ENCODE measurements at regions not wholly inside any gene's neighbourhood (a gene's known extent, or its start where the extent isn't known, plus 50 kb on each side); places are given as distances from the start of the nearest gene placed in this dataset.
A peak's percentile ranks its signal among the peaks of the same experiment; 100 is the strongest.

DNA sequence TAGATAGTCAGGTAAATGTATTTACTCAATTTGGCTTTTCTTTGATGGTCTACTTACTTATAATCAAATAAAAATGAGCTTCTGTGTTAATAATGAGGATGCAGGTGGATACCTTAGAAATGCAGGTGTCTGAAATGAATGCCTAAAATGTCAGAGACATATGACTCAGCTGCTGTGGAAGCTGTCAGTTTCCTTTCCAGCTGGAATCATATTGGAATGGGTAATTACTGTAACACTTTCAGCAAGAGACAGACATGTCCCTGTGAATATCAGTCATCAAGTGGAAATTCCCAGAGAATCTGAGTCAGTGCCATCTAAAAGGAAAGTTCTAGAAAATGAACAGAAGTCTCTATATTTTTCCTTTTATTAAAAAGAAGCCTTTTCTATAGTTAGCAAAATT is 783.0 kb upstream of the AADAT start:
- ATAC-seq (no peak), DNase-seq (no peak)
- Histone ChIP-seq H3K27me3 (no peaks in the 10 kb centered on the region), H3K27ac (no peak overlapping the region), H3K9me3 (no peaks in the 10 kb centered on the region), H3K4me1 (no peaks in the 10 kb centered on the region), H3K36me3 (replicated peaks in 1 of 2; ENCODE audit: insufficient read depth in 1 of 2, low read depth in 2 of 2) (no peaks in the 10 kb centered on the region), H3K4me3 (no peak overlapping the region)
- intact Hi-C loops (cut with DNase I), result no loop called here
- TF ChIP-seq, protein P1, sequence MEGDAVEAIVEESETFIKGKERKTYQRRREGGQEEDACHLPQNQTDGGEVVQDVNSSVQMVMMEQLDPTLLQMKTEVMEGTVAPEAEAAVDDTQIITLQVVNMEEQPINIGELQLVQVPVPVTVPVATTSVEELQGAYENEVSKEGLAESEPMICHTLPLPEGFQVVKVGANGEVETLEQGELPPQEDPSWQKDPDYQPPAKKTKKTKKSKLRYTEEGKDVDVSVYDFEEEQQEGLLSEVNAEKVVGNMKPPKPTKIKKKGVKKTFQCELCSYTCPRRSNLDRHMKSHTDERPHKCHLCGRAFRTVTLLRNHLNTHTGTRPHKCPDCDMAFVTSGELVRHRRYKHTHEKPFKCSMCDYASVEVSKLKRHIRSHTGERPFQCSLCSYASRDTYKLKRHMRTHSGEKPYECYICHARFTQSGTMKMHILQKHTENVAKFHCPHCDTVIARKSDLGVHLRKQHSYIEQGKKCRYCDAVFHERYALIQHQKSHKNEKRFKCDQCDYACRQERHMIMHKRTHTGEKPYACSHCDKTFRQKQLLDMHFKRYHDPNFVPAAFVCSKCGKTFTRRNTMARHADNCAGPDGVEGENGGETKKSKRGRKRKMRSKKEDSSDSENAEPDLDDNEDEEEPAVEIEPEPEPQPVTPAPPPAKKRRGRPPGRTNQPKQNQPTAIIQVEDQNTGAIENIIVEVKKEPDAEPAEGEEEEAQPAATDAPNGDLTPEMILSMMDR (IDR thresholded peaks at IDR 0.05), result no peak
- no peak for TF ChIP-seq POLR2A (IDR thresholded peaks at IDR 0.05)

DNA sequence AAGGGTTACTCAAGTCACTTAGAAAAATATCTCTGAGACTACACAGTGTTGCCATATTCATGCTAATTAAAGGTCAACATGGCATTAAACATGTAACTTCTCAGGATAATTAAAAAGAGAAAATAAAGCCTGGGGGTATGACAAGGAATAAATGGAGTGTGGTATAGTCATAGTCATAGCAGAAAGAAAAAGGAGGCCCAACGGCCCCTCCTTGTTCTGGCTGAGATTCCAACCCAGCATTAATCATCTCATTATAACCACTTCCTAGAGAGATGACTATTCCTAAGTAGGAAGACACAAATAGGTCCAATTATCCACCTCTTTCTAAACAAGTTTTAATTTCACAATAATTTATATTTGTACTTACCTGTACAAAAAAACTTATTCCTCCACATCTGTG is 778.4 kb upstream of the AADAT start:
- TF ChIP-seq, protein P1 (IDR thresholded peaks at IDR 0.05), result no peak
- no peak for TF ChIP-seq POLR2A (IDR thresholded peaks at IDR 0.05)
- no peaks in the 10 kb centered on the region for H3K27me3 ChIP-seq
- H3K36me3 ChIP-seq (replicated peaks in 1 of 2; ENCODE audit: insufficient read depth in 1 of 2, low read depth in 2 of 2), result no peaks in the 10 kb centered on the region
- H3K27ac ChIP-seq, result no peak overlapping the region
- ATAC-seq (no peak), DNase-seq (no peak)
- no peak overlapping the region for H3K4me3 ChIP-seq
- intact Hi-C loops (cut with DNase I), result no loop called here
- H3K4me1 ChIP-seq, result no peaks in the 10 kb centered on the region
- no peaks in the 10 kb centered on the region for H3K9me3 ChIP-seq
- 24 to 41% methylated on average over 1 of the region's 1 CpG for WGBS, 2 donors

DNA sequence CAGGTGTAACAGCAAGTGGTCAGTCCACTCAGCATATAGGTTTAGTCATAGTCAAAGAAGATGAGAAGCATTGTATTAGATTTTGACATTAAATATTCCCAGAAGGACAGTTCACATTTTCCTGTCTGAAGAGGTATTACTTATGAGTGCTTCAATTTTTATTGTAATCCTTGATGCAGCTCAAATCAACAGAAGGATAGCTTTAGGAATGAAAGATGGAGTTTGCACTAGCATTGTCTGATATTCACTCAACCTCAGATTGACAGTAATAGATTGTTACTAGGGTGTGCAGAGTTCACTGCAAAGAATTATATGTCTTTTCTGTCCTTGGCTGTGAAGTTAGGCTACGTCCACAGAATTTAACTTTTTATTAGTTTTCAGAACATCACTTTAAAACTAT is 764.3 kb upstream of the AADAT start:
- no peaks in the 10 kb centered on the region for H3K27me3 ChIP-seq
- intact Hi-C loops (cut with DNase I), result loop anchor here (10.0 kb wide), 1 partner anchor 599 kb away; no protein-coding TSS in a partner anchor

DNA sequence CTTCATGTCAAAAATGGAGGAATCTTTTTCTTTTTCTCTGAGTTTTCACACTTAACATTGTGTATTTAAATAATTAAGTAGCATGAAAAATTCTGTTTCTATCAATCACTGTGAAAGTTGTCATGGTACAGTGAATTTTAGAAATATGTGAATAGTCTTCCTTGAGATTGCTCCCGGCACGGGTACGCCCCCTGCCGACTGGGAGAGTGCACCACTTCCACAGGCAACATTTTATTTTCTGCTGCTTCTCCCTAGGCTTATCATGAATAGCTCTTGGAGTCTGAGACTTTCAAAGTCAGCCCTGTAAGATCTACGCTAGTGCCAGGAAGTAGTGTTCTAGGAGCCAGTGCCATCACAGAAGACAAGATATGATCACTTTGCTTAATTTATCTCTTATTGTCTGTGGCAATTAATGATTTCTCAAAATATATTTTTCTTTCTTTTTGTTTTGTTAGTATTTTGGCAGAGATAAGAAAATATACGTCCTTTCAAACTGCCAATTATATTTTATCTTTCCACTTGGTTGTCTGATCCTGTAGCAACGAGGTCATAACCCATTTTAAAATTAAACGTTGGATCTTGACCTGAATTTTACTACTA is 763.8 kb upstream of the AADAT start:
- H3K4me3 ChIP-seq, result no peak overlapping the region
- intact Hi-C loops (cut with DNase I), result loop anchor here (10.0 kb wide), 1 partner anchor 599 kb away; no protein-coding TSS in a partner anchor

More for the DNA sequence above, 764.3 kb upstream of the AADAT start:
- TF ChIP-seq POLR2A (IDR thresholded peaks at IDR 0.05), result no peak
- TF ChIP-seq, protein P1 (IDR thresholded peaks at IDR 0.05), result no peak
- 69 to 71% methylated on average over 1 of the region's 1 CpG for WGBS, 2 donors
- Histone ChIP-seq H3K36me3 (replicated peaks in 1 of 2; ENCODE audit: insufficient read depth in 1 of 2, low read depth in 2 of 2) (no peaks in the 10 kb centered on the region), H3K4me3 (no peak overlapping the region), H3K4me1 (no peaks in the 10 kb centered on the region), H3K27ac (no peak overlapping the region), H3K9me3 (no peaks in the 10 kb centered on the region)
- no peak for ATAC-seq
- DNase-seq, result no peak

More for the DNA sequence above, 763.8 kb upstream of the AADAT start:
- WGBS, 2 donors, result 8 to 11% methylated on average over 8 of the region's 8 CpGs
- DNase-seq, result peak; percentile 52 to 65 (median 61)
- Histone ChIP-seq H3K36me3 (replicated peaks in 1 of 2; ENCODE audit: insufficient read depth in 1 of 2, low read depth in 2 of 2) (no peaks in the 10 kb centered on the region), H3K27ac (no peak overlapping the region), H3K27me3 (no peaks in the 10 kb centered on the region), H3K9me3 (no peaks in the 10 kb centered on the region), H3K4me1 (no peaks in the 10 kb centered on the region)
- ATAC-seq, result peak; percentile 77
- TF ChIP-seq, protein P1 (IDR thresholded peaks at IDR 0.05), result peak; percentile 39 to 80 (median 68)
- TF ChIP-seq POLR2A (IDR thresholded peaks at IDR 0.05), result no peak

All from body of pancreas (tissue), 4 donors.